ENCODE measurements at regions not wholly inside any gene's neighbourhood (a gene's known extent, or its start where the extent isn't known, plus 50 kb on each side); places are given as distances from the start of the nearest gene placed in this dataset.

- 20% methylated on average over 1 of the region's 12 CpGs for WGBS (ENCODE audit: insufficient coverage, low lambda C conversion rate)
- Histone ChIP-seq H3K27me3 (ENCODE audit: control insufficient read depth, insufficient read depth, low read length) (no peaks in the 10 kb centered on the region), H3K27ac (ENCODE audit: low read length) (no peak overlapping the region), H3K4me1 (ENCODE audit: control insufficient read depth, insufficient read depth, low read length) (no peaks in the 10 kb centered on the region), H3K9me3 (ENCODE audit: control insufficient read depth, low read depth, low read length) (no peaks in the 10 kb centered on the region), H3K4me3 (ENCODE audit: low read length) (no peak overlapping the region), H3K36me3 (ENCODE audit: control insufficient read depth, insufficient read depth, low read length) (no peaks in the 10 kb centered on the region)
- no peak for DNase-seq
Observed at GRCh38 chr10:14468023-14468441, 137.3 kb upstream of the FRMD4A start.

GRCh38 chr10:14466257-14466656 lies 135.5 kb upstream of the FRMD4A start:
- Histone ChIP-seq H3K36me3 (ENCODE audit: control insufficient read depth, insufficient read depth, low read length) (no peaks in the 10 kb centered on the region), H3K27ac (ENCODE audit: low read length) (no peak overlapping the region), H3K4me1 (ENCODE audit: control insufficient read depth, insufficient read depth, low read length) (no peaks in the 10 kb centered on the region), H3K4me3 (ENCODE audit: low read length) (no peak overlapping the region), H3K27me3 (ENCODE audit: control insufficient read depth, insufficient read depth, low read length) (no peaks in the 10 kb centered on the region), H3K9me3 (ENCODE audit: control insufficient read depth, low read depth, low read length) (no peaks in the 10 kb centered on the region)
- 83% methylated on average over 1 of the region's 3 CpGs for WGBS (ENCODE audit: insufficient coverage, low lambda C conversion rate)
- no peak for DNase-seq

- H3K27me3 ChIP-seq (ENCODE audit: control insufficient read depth, insufficient read depth, low read length), result peaks cover 2% of the 10 kb centered on the region
- H3K9me3 ChIP-seq (ENCODE audit: control insufficient read depth, low read depth, low read length), result no peaks in the 10 kb centered on the region
- H3K36me3 ChIP-seq (ENCODE audit: control insufficient read depth, insufficient read depth, low read length), result no peaks in the 10 kb centered on the region
- 100% methylated on average over 1 of the region's 2 CpGs for WGBS (ENCODE audit: insufficient coverage, low lambda C conversion rate)
- H3K4me1 ChIP-seq (ENCODE audit: control insufficient read depth, insufficient read depth, low read length), result no peaks in the 10 kb centered on the region
- H3K4me3 ChIP-seq (ENCODE audit: low read length), result no peak overlapping the region
- no peak for DNase-seq
- no peak overlapping the region for H3K27ac ChIP-seq (ENCODE audit: low read length)
Observed at GRCh38 chr10:14460447-14460846, 129.7 kb upstream of the FRMD4A start.

- no CpG with 5 or more reads among the region's 2 CpGs for WGBS (ENCODE audit: insufficient coverage, low lambda C conversion rate)
- no peak for DNase-seq
- no peak overlapping the region for H3K27ac ChIP-seq (ENCODE audit: low read length)
- peaks cover 2% of the 10 kb centered on the region for H3K27me3 ChIP-seq (ENCODE audit: control insufficient read depth, insufficient read depth, low read length)
- no peaks in the 10 kb centered on the region for H3K4me1 ChIP-seq (ENCODE audit: control insufficient read depth, insufficient read depth, low read length)
- no peak overlapping the region for H3K4me3 ChIP-seq (ENCODE audit: low read length)
- no peaks in the 10 kb centered on the region for H3K9me3 ChIP-seq (ENCODE audit: control insufficient read depth, low read depth, low read length)
- no peaks in the 10 kb centered on the region for H3K36me3 ChIP-seq (ENCODE audit: control insufficient read depth, insufficient read depth, low read length)
Observed at GRCh38 chr10:14459665-14460064, 128.9 kb upstream of the FRMD4A start.

GRCh38 chr10:14456870-14457266 lies 126.1 kb upstream of the FRMD4A start:
- H3K9me3 ChIP-seq (ENCODE audit: control insufficient read depth, low read depth, low read length), result no peaks in the 10 kb centered on the region
- no peak overlapping the region for H3K4me3 ChIP-seq (ENCODE audit: low read length)
- H3K36me3 ChIP-seq (ENCODE audit: control insufficient read depth, insufficient read depth, low read length), result no peaks in the 10 kb centered on the region
- no peaks in the 10 kb centered on the region for H3K4me1 ChIP-seq (ENCODE audit: control insufficient read depth, insufficient read depth, low read length)
- no CpG with 5 or more reads among the region's 2 CpGs for WGBS (ENCODE audit: insufficient coverage, low lambda C conversion rate)
- no peak overlapping the region for H3K27ac ChIP-seq (ENCODE audit: low read length)
- DNase-seq, result no peak
- peaks cover 2% of the 10 kb centered on the region for H3K27me3 ChIP-seq (ENCODE audit: control insufficient read depth, insufficient read depth, low read length)

GRCh38 chr10:14456218-14456869 lies 125.6 kb upstream of the FRMD4A start:
- Histone ChIP-seq H3K36me3 (ENCODE audit: control insufficient read depth, insufficient read depth, low read length) (no peaks in the 10 kb centered on the region), H3K4me1 (ENCODE audit: control insufficient read depth, insufficient read depth, low read length) (no peaks in the 10 kb centered on the region), H3K9me3 (ENCODE audit: control insufficient read depth, low read depth, low read length) (no peaks in the 10 kb centered on the region), H3K27me3 (ENCODE audit: control insufficient read depth, insufficient read depth, low read length) (peaks cover 2% of the 10 kb centered on the region), H3K4me3 (ENCODE audit: low read length) (no peak overlapping the region), H3K27ac (ENCODE audit: low read length) (no peak overlapping the region)
- no peak for DNase-seq
- no CpG with 5 or more reads among the region's 6 CpGs for WGBS (ENCODE audit: insufficient coverage, low lambda C conversion rate)

GRCh38 chr10:14454629-14455028 lies 123.9 kb upstream of the FRMD4A start:
- 100% methylated on average over 1 of the region's 10 CpGs for WGBS (ENCODE audit: insufficient coverage, low lambda C conversion rate)

GRCh38 chr10:14454206-14454605 lies 123.5 kb upstream of the FRMD4A start:
- Histone ChIP-seq H3K9me3 (ENCODE audit: control insufficient read depth, low read depth, low read length) (no peaks in the 10 kb centered on the region), H3K27me3 (ENCODE audit: control insufficient read depth, insufficient read depth, low read length) (peaks cover 2% of the 10 kb centered on the region), H3K4me3 (ENCODE audit: low read length) (no peak overlapping the region), H3K27ac (ENCODE audit: low read length) (no peak overlapping the region), H3K4me1 (ENCODE audit: control insufficient read depth, insufficient read depth, low read length) (no peaks in the 10 kb centered on the region), H3K36me3 (ENCODE audit: control insufficient read depth, insufficient read depth, low read length) (no peaks in the 10 kb centered on the region)
- DNase-seq, result no peak
- no CpG with 5 or more reads among the region's 12 CpGs for WGBS (ENCODE audit: insufficient coverage, low lambda C conversion rate)

More at GRCh38 chr10:14454629-14455028, 123.9 kb upstream of the FRMD4A start:
- Histone ChIP-seq H3K27me3 (ENCODE audit: control insufficient read depth, insufficient read depth, low read length) (peaks cover 2% of the 10 kb centered on the region), H3K27ac (ENCODE audit: low read length) (no peak overlapping the region), H3K4me1 (ENCODE audit: control insufficient read depth, insufficient read depth, low read length) (no peaks in the 10 kb centered on the region), H3K36me3 (ENCODE audit: control insufficient read depth, insufficient read depth, low read length) (no peaks in the 10 kb centered on the region), H3K4me3 (ENCODE audit: low read length) (no peak overlapping the region), H3K9me3 (ENCODE audit: control insufficient read depth, low read depth, low read length) (no peaks in the 10 kb centered on the region)
- DNase-seq, result no peak

- no CpG with 5 or more reads among the region's 4 CpGs for WGBS (ENCODE audit: insufficient coverage, low lambda C conversion rate)
- Histone ChIP-seq H3K27me3 (ENCODE audit: control insufficient read depth, insufficient read depth, low read length) (peaks cover 2% of the 10 kb centered on the region), H3K9me3 (ENCODE audit: control insufficient read depth, low read depth, low read length) (no peaks in the 10 kb centered on the region), H3K4me3 (ENCODE audit: low read length) (no peak overlapping the region), H3K36me3 (ENCODE audit: control insufficient read depth, insufficient read depth, low read length) (no peaks in the 10 kb centered on the region), H3K27ac (ENCODE audit: low read length) (no peak overlapping the region), H3K4me1 (ENCODE audit: control insufficient read depth, insufficient read depth, low read length) (no peaks in the 10 kb centered on the region)
- DNase-seq, result no peak
Observed at GRCh38 chr10:14453593-14453992, 122.9 kb upstream of the FRMD4A start.

- no peaks in the 10 kb centered on the region for H3K4me1 ChIP-seq (ENCODE audit: control insufficient read depth, insufficient read depth, low read length)
- no peaks in the 10 kb centered on the region for H3K9me3 ChIP-seq (ENCODE audit: control insufficient read depth, low read depth, low read length)
- H3K27ac ChIP-seq (ENCODE audit: low read length), result no peak overlapping the region
- no peak overlapping the region for H3K4me3 ChIP-seq (ENCODE audit: low read length)
- no peak for DNase-seq
- H3K36me3 ChIP-seq (ENCODE audit: control insufficient read depth, insufficient read depth, low read length), result no peaks in the 10 kb centered on the region
- no peaks in the 10 kb centered on the region for H3K27me3 ChIP-seq (ENCODE audit: control insufficient read depth, insufficient read depth, low read length)
- no CpG with 5 or more reads among the region's 6 CpGs for WGBS (ENCODE audit: insufficient coverage, low lambda C conversion rate)
Observed at GRCh38 chr10:14451341-14451740, 120.6 kb upstream of the FRMD4A start.

GRCh38 chr10:14450041-14450491 lies 119.3 kb upstream of the FRMD4A start:
- Histone ChIP-seq H3K9me3 (ENCODE audit: control insufficient read depth, low read depth, low read length) (no peaks in the 10 kb centered on the region), H3K4me3 (ENCODE audit: low read length) (no peak overlapping the region), H3K36me3 (ENCODE audit: control insufficient read depth, insufficient read depth, low read length) (no peaks in the 10 kb centered on the region), H3K27ac (ENCODE audit: low read length) (no peak overlapping the region), H3K4me1 (ENCODE audit: control insufficient read depth, insufficient read depth, low read length) (no peaks in the 10 kb centered on the region), H3K27me3 (ENCODE audit: control insufficient read depth, insufficient read depth, low read length) (no peaks in the 10 kb centered on the region)
- no CpG with 5 or more reads among the region's 3 CpGs for WGBS (ENCODE audit: insufficient coverage, low lambda C conversion rate)
- DNase-seq, result no peak

All from large intestine (tissue), 3 donors.